GM12873 (cell line): ENCODE measurements at regions not wholly inside any gene's neighbourhood (a gene's known extent, or its start where the extent isn't known, plus 50 kb on each side); places are given as distances from the start of the nearest gene placed in this dataset.

ENCODE experiments used
- TF ChIP-seq, protein P1 (sequence below): IDR thresholded peaks from 2 replicates; pipeline ENCODE4 v1.5.1; 2012; ENCODE audit warnings: low read depth, mild to moderate bottlenecking, moderate library complexity, low read length, control low read depth; ENCODE audit not compliant: insufficient read depth; ENCODE audit errors: missing control alignments

DNA sequence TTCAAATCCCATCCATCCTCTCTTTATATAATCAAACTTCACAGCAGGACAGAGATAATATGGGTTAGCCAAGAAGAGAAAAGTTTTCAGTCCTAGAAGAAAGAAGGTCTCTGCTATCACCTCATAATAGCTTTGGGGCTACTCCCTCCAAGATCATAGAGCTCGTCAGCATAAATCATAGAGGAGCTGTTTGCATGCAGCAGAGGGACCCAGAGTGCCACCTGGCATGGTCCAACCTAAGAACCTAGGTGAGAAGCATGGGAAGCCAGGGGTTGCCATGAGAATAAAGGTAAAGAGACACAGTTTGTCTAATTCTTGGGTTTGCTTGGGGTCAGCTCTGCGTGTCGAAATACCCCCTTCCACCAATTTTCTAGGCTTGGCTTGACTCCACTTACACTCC lies 87.1 kb upstream of the CYP1B1 start:
- TF ChIP-seq, protein P1, sequence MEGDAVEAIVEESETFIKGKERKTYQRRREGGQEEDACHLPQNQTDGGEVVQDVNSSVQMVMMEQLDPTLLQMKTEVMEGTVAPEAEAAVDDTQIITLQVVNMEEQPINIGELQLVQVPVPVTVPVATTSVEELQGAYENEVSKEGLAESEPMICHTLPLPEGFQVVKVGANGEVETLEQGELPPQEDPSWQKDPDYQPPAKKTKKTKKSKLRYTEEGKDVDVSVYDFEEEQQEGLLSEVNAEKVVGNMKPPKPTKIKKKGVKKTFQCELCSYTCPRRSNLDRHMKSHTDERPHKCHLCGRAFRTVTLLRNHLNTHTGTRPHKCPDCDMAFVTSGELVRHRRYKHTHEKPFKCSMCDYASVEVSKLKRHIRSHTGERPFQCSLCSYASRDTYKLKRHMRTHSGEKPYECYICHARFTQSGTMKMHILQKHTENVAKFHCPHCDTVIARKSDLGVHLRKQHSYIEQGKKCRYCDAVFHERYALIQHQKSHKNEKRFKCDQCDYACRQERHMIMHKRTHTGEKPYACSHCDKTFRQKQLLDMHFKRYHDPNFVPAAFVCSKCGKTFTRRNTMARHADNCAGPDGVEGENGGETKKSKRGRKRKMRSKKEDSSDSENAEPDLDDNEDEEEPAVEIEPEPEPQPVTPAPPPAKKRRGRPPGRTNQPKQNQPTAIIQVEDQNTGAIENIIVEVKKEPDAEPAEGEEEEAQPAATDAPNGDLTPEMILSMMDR: peak; percentile 18

DNA sequence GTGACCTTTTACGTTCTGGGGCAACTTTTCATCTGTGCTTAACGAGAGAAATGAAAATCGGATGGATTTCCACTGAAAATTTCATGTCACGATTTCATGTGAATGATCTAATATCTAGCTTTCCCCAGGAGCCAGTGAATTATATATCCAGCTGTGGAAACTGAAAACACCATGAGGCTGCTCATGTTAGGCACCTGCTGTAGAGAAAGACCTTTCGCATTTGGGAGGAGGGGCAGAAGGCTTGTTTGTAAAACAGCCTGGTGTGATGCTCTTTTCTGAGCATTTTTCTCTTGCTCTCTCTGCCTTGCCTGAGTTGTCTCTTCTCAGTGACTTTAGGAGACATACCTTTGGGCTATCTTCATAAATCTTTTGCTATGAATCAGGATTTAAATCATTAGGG lies 84.6 kb upstream of the CYP1B1 start:
- TF ChIP-seq, protein P1: no peak

DNA sequence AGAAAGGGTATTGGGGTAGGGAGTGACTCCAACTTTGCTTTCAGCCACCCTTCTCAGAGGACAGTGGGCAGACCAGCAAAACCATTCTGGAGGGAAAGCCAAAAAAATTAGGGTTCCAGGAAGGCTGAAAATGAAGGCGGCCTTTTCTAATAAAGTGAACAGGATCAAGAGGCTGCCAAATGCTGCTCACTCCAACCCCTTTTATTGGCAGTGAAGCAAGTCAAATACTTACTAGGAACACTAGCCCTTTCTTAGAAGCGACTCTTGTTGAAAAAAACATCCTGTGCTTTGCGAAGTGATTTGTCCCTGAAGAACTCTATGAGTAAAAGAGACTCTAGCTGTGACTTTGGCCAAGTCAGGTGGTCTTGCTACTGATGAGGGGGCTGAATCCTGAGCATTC lies 83.6 kb upstream of the CYP1B1 start:
- TF ChIP-seq, protein P1: no peak

DNA sequence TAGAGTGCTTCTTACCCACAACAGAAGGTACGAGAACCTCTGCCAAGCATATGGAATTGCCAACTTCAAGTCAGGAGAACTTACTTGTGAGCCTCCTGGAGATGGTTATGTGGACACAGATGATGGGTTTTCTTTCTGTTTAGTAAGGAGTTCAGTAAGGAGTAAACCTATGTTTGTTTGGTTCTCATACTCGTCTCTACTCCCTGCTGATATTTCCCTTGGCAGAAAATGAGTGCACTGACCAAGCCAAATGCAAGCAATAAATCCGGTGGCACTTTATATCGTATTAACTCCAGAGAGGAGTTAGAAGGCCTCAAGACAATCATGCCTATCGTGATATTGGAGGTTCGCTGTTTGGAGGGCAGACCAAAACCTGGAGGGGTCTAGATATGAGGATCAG lies 83.2 kb upstream of the CYP1B1 start:
- TF ChIP-seq, protein P1: no peak

DNA sequence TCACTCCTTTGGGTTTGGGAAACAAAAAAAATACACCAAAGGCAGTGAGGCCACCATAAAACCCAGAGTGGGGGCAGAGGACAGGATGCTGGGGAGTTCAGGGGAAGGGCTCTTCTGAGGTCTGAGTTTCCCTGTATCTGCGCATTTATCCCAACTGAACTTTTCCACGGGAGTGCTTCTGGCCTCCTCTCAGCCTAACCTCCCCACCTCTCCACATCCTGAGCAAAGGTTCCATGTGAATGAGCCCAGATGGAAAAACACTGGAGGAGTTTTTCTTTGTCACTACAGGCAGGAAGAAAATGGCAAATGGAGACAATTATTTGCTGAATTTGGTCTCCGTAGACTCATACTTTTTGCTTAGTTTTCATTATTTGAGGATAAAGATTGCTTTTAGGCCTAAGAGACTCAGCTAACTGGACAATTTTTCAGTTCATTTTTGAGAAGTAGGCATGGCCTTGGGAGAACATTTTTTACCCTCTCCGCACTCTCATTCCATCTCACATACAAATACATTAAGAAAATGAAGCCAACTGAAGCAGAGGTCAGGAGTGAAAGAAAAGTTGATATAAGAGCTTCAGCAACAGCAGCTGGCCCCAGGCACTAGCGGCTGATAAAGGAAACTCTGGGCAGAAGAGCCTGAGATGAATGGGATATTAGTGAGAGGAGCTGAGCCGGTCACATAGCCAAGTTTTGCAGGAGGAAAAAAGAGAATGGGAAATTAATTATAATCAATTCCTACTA lies 82.6 kb upstream of the CYP1B1 start:
- TF ChIP-seq, protein P1: no peak

DNA sequence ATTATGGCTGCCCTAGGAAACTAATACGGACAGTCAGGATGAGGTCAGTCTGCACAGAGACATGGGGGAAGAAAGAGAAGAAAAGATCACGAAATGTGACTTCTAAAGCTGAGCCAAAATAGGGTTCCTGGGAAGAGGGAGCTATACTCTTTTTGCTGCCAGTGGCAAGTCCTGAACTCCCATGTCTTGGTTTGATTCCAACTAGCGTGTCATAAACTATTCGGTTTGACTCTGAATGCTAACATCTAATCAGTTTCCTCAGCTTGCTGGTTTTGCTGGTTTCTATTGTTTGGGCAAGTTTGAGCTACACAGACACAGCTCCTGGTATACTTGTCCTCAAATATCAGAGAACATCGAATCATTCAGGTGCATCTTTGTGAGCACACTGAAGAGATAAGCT lies 80.5 kb upstream of the CYP1B1 start:
- TF ChIP-seq, protein P1: no peak

DNA sequence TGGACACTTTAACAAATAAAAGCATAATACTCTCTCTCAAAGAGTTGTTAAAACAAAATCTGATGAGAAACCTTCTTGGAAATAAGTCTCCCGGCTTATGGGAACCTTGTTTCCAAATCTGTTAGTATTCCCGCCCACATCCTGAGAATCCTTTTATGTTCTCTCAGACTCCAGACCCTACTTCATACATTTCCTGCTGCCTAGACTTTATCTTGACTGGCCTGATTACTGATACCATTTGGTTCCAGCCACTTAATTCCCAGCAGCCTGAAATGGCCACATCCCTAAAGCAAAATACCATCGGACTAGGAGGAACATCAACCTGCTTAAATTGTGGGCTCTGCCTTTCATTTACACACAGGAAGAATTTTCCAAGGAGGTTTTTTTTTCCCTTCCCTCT lies 79.1 kb upstream of the CYP1B1 start:
- TF ChIP-seq, protein P1: no peak
